Esophagus mucosa (tissue), 1 donor: ENCODE measurements at regions not wholly inside any gene's neighbourhood (a gene's known extent, or its start where the extent isn't known, plus 50 kb on each side); places are given as distances from the start of the nearest gene placed in this dataset.

Experiments used
- ATAC-seq: fragments of 200-7000 bp; cut with Tn5 transposase; one replicate; pipeline ENCODE4 v1.9.1; 2020
- donor health status: DM: yes; HTN: yes; CAD: no.

DNA sequence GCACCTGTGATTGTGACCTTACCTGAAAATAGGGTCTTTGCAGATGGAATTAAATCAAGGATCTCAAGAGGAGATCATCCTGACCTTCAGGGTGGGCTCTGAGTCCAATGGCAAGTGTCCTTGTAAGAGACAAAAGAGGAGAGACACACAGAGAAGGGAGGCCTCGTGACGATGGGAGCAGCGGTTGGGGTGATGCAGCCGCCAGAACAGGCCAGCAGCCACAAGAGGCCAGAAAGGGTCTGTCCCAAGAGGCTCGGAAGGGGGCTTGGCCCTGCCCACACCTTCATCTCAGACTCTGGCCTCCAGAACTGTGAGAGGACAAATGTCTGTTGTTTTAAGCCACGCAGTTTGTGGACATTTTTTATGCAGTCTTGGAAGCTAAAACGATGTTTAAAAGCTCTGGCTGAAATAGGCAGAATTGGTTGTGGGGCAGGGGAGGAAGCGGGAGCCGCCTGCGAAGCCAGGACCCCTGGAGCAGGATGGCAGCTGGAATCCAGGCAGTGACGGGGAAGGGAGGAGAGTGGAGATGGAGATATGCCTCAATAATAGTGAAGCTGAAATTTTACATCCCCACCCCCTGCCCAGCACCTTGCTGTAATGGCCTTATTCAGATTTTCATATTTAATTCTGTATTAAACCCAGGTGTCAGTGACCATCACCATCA, 216.4 kb downstream of the ANKRD60 start:
- ATAC-seq: no peak

DNA sequence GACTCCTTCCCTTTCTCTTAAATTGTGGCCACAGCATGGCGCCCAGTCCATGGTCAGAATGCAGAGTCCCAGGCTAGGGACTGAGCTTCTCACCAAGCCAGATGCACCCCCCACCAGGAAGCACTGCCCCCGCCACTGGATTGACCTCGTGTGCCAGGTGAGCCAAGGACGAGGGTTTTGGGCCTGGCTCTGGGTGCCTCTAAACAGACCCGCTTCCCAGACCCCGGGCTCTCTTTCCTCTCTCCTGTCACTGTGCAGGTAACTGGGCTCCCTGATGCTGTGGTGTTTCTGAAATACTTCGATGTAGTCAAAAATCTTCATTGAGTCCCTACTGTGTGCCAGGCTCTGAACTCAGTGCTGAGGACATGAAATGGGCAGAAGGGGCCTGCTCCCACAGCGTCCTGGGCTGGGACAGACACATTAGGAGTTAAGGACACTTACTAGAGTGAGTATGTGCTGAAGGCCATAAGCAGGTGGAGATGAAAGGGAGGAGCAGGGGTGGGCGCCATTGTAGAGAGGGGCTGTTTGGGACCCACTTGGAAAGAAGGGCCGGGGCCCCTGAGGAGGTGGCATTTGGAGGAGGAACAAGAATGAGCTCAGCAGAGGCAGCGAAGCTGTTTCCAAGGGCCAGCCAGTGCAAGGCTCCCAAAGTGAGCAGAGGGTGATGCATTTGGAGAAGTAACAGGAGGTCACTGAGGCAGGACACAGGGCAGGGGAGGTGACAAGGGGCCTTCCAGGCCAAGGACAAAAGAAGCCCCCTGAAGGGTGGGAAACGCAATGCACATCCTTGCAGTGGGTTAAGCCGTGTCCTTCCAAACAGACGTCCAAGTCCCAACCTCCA, 217.1 kb downstream of the ANKRD60 start:
- ATAC-seq: no peak

DNA sequence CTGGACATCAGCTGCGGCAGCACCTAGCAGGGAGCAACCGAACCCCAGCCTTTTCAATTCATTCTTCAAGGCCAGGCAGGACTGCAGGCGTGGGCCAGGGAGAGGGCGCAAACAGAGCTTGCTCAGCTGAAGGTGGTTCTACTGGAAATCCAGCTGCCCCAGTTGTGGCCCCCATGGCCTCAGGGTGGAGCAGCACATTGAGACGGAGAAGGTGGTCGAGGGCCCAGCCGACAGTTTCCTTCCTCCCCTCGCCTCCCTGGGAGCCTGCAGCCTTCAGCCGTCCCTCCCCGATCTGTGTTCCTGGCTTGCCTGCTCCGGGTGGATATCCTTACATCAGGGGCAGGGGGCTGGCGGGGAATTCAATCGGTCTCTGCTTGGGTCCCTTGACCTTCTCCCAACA, 217.8 kb downstream of the ANKRD60 start:
- ATAC-seq: no peak

DNA sequence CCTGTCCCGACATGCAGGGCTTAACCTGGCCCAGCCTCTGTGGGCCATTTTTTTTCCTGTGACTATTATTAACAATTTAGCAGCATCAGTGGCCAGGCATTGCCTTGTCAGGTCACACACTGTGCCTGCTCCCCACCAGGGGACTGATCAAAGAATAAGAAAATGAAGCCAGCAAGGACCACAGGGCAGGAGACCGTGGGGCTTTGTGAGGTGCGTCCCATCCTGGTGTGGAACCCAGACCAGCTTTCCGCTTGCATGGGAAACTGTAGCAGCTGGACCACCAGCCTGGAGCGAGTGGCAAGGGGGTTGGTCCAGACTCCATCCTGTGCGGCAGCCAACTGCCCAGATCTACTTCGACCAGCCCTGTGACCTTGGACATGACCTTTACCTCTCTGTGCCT, 218.3 kb downstream of the ANKRD60 start:
- ATAC-seq: no peak

DNA sequence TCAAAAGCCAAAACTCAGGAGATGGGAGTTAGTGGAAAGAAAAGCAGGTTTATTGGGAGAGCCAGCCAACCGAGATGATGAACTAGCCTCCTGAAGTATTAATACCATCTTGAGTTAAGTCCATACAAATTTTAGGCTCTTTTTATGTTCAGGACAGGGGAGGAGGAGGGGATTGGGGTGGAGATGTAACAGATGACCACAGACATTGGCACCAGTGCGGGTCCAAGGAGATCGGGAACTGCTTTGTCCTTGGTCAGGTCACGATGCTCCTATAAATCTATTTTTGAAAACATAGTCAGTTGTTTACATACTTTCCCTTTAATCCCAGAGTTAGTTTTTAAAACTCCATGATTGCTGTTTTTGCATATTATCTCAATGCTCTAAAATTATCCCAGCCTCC, 219.6 kb downstream of the ANKRD60 start:
- no peak for ATAC-seq

DNA sequence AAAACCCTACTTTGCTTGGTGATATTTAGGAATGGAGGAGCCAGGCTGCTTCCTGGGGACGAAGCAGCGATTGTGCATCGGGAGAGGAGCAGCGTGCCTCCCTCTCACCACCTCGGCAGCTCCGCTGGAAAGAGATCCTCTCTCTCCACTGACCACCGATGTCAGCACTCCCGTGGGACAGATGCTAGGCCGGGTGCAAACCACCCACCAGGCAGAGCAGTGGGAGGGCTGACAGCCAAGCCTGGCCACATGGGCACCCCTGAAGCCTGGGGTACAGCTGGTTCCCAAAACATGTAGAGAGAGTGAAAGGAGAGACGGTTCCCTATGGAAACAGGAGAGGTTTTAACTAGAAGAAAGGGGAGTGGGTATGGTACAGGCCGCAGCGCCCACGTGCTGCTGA, 220.0 kb downstream of the ANKRD60 start:
- no peak for ATAC-seq

DNA sequence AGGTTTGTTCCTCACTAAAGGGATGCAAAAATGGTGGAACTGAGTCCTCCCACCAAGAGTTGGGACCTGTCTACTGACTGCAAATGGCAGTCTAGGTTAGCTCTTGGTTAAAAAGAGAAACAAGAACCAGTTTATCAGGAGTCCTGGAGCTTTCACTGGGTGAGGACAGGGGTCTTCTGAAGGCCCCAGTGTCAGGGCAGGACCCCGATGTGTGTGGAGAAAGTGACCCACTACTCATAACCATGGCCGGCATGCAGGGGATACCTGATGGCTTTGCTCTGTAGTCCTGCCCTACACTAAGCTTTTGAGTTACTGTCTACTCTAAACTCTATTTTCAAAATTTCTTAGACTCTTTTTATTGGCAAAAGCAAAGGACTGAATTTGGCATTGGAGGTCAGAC, 220.5 kb downstream of the ANKRD60 start:
- no peak for ATAC-seq

DNA sequence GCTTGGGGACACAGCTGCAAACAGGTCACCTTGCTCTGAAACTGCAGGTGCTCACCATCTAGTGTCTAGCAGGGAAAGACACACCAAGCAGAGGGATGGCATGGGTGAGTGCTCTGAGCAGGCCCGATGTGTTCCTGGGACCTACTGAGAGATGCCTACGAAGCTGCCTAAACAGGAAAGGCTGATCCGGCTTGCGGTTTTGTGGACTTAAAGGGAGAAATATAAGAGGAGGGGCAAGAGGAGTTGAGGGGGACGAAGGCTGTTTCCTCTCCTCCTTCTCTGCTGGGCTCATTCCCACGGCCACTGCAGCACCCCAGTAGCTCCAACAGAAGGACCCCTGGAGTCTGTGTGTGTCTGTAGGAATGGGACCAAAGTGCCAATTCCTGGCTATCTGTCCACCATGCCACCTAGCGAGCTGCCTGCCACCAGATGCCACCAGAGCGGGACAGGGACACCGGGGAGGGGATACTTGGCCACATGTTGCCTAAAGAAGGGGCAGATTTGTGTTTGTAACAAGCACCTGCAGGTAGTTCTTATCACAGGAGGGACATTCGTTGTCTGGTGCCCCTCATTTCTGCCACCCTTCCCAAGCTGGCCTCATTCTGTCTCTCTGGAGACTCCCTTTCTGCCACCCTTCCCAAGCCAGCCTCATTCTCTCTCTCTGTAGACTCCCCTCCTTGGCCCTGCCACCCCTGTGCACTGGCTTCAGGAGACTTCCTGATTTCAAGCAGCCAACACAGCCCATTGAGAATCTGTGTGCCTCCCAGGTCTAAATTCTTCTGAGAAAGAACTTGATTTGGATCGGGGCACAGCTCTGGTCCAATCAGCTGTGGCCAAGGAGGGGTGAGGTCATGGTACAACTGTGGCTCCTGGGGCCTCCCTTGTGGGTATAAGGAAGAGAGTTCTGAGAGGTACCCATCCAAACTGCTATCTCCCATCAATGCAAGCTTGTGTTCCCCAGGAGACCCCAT, 221.8 kb downstream of the ANKRD60 start:
- no peak for ATAC-seq

DNA sequence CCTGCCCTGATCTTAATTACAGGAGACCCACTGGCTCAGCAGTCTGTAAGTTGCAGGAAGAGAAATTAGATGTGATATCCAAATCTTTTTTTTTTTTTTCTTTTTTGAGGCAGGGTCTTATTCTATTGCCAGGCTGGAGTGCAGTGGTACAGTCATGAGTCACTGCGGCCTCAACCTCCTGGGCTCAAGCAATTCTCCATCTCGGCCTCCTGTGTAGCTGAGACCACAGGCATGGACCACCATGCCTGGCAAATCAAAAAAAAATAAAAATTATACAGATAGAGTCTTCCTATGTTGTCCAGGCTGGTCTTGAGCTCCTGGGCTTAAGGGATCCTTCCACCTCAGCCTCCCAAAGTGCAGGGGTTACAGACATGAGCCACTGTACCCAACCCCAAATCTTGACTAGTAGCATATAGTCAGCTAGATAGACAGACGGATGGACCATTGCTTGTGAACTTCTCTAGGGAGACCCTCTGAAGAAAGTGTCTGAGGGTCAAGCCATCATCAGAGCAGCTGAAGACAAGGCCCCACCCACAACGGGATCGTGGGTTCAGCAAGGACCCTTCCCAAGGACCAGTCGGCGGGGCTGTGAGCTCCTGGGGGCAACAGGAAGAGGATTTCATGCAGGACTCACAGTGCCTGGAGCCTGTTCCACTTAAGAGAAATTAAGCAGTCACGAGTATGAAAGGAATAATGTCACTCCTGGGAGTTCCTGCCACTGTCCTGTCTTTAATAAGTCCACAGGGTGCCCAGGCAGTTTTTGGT, 222.7 kb downstream of the ANKRD60 start:
- no peak for ATAC-seq

DNA sequence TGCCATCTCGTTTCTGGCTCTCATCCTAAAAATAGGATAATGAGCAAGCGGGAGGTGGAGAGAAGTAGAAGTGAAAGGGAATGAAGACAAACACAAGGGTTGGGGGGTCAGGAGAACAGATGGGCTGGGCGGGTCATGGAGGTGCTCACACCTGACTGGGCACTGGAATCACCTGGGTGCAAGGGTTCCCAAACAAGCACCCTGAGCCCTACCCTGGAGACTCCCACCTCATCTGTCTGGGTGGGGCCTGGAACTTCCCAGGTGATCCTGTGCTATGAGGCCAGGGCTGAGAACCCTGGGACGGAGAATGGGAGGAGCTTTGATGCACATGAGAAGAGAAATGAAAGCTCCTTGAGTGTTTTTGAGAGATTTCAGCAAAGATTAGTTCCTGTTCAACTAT, 223.6 kb downstream of the ANKRD60 start:
- ATAC-seq: no peak

DNA sequence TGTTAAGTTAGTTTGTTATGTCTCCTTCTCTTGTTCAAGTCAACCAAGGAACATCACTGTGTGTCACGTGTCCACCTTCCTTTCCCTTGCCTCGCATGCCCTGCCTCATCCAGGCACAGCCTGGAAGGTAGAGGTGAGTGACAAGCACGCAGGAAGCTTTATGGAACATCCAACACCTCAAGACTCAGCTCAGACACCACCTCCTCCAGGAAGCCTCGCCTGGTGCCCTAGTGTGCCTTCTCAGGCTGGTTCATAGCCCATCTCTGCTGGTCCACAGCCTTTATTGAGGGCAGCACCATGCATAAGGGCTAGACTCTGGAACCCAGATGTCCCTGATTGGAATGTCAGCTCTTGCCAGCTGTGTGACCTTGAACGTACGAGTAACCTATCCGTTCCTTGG, 224.3 kb downstream of the ANKRD60 start:
- no peak for ATAC-seq

DNA sequence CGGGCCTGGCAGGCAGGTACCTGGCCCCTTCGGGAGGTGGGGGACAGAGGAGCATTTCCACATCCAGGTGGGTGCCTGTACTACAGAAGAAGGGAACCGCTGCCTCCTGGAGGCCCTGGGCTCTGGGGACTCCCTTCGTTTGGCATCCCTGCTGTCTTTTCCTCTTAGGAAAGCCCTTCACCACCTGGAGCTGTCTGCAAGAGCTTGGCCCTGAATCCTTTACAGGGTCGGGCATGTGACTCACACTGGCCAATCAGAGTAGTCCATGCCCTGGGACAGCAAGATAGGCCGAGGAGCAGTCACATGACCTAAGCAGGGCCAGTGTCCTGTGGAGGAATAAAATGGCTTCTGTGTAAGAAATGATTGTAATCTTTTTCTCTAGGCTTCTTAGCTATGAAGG, 224.9 kb downstream of the ANKRD60 start:
- no peak for ATAC-seq

DNA sequence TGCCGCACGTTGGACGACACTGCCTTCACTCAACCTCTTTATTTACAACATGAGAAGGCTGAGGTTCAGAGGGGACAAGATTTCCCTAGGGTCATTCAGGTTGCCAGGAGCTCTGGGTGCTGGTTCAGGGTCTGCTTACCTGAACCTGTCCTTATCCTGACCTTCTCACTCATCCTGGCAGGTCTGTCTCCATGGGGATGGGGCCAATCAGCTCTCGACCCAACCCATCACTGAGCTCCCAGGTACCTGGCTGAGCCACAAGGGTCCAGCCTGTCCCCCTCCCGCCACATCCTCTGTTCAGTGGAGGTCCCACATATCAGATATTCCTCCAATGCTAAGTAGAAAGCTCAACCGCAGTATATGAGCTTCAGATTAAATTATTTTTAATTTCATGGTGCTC, 225.6 kb downstream of the ANKRD60 start:
- no peak for ATAC-seq

DNA sequence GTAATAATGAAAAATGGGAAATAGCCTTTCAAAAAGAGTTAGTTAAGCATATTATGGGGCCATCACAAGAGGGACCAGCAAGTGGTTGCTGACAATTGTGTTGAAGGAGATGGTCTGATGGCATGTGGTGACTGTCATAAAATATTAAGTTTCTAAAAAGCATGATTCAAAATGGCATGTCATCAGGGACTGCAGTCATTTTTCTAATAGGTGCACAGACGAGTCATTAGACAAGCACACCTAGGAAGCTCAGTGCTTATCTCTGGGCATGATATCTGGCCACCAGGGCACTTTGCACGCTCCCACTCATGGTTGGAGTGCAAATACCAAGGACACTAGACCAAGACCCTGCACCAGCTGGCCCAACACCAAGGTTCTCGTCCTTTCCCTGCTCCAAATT, 226.5 kb downstream of the ANKRD60 start:
- ATAC-seq: no peak

DNA sequence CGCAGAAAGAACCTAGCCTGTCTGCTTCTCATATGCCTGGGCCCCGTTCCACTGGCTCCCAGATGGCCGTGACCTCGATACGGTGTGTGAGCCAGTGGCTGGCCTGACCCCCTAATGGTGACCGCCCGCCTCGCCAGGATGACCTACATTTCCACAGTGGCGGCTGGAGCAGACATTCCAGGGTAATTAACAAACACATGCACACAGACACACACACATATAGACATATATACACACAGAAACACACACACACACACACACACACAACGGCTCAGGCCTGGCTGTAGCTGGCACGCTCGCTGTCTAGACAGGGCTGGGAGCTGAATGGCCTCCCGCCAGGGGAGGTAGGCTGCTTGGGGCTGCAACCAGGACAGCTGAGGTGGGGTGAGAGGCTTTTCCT, 227.1 kb downstream of the ANKRD60 start:
- peak; percentile 16 for ATAC-seq

DNA sequence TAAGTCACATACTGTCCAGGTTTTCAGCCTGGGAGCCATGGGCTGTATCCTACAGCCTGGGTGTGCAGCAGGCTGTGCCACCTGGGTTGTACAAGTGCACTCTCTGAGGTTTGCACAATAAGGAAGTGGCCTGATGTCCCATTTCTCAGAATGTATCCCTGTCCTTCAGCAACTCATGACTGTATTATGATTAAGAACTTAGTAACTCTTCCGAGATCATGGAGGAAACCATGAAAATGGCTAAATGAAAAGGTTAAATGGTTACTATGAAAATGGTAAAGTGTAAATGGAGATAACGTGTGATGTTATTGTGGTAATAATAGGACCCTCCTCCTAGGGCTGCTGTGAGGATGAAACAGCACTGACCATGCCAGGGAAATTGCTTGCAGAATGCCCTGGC, 227.6 kb downstream of the ANKRD60 start:
- ATAC-seq: no peak

DNA sequence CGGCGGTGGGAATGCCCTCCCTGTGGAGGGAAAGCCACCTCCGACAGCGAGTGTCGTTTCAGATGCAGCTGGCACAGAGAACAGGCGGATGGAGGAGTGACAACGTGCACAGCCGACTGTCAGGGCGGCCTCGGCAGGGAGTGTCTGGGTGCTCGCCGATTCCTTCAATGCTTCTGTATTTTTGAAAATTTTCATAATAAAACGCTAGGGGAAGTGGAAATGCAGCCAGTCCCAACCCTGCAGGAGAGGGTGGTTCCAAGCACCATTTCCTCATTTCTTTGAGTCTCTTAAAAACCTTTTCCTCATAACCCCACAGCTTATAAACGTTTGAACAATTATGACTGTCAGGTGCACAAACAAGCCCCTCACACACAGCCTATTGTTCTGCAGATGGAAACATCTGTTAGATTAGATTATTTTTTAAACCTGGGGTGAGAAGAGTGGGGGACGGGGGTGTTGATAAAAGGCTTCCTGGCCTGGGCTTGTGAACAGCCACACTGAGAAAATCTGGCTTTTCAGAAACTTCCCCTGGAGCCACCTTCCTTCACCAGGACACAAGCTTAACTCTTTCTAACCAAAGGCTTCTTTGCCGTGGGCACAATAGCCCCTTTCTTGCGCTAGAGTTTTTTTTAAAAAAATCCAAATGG, 228.9 kb downstream of the ANKRD60 start:
- no peak for ATAC-seq

DNA sequence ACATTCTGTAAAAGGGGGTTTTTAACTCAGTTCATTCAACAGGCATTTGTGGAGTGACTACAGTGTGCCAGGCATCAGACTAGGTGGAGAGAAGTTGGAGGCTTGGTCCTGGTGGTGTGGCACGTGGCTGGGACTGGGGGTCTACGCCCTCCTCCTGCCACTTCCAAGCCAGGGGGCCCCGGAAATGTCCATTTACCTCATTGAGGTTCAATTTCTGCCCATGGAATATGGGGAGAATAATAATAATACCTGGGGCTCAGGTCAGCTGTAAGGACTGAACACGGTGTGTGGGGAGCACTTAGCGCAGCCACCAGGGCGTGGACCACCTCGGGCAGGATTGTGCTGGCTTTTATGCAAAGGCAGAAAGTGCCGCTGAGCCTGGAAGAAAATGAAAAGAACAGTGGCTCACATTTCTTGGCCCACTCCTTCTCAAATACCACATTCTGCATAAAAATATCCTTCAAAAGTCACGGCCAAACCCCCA, 229.4 kb downstream of the ANKRD60 start:
- ATAC-seq: no peak

DNA sequence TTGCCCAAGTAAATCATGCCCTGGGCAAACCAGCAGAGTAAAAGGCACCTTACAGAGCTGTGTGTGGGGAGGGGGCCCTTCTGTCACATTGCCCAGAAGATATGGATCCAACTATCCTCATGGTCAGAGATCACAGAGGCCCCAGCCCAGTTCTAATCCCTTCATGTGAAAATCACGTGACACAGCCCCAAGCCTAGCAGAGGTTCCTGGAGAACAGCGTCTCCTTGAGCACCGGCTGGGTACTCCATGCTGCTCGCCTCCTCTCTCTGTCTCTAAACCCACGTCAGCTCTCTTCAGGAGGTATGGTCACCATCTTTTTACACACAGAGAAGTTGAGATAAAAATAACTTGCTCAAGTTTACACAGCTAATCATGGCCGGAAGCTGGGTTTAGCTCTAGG, 230.2 kb downstream of the ANKRD60 start:
- no peak for ATAC-seq

DNA sequence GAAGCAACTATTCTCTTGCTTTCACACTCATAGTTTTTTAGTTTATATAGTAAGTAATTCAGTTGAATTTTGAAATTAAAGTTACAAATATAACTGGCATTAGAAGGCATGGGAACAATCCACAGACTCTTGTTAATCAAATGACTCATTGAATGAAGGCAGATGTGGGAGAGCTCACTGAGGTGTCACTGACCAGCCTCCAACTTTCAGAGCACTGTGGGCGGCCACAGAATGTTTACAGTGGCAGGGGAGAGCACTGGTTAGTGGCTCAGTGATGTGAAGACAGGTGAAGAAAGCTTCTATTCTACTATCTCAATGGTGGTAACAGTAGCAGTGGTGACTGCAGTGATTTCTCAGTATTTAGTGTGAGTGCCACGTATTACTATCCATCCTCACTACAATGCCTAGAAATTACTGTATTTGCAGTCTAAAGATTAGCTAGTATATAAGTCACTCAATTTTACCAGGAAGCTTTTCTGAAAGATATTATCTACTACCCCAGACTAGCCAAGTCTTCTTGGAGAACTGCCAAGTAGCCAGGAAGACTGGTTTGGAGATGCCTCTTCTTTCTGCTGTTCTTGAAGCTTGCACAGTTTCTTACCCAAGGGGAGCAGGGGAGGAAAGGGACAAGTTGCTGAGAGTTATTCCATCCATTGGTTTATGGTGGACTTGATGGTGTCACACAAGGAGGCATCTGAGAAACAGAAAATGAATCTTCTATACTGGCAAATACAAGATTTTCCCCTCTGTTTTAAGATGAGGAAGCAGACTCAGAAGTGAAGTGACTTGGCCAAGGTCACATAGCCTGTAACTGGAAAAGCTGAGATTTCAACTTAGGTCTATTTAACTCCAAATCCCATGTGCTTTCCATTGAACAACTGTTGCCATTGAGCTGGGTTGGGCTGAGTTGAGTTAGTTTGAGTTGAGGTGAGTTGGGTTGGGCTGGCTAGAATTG, 231.2 kb downstream of the ANKRD60 start:
- ATAC-seq: no peak

DNA sequence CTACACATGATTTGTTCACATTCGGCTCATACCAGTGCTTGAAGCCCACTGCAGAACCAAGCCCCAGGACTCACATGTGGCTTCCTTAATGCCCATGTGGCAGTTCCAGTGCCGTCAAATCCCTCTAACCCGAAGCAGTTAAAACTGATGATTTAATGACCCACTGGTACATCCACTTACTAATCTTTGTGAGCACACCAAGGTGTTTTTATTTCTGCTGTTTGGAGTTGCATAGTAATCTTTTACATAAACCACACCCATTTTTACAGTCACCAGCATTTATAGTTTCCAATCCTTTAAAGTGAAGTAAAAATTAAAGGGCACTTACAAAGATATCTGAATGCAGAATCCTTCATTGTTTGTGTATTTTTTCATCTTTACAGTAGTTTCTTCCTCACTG, 232.0 kb downstream of the ANKRD60 start:
- ATAC-seq: no peak
